ENCODE measurements at regions not wholly inside any gene's neighbourhood (a gene's known extent, or its start where the extent isn't known, plus 50 kb on each side); places are given as distances from the start of the nearest gene placed in this dataset.

GRCh38 chr15:85326291-85326690, 54.1 kb upstream of the AKAP13 start:
- Histone ChIP-seq H3K4me3 (ENCODE audit: low read depth in 2 of 2, low read length in 1 of 2) (no peak overlapping the region), H3K4me1 (ENCODE audit: control insufficient read depth in 1 of 2, insufficient read depth in 2 of 2, low read depth in 1 of 2, low read length in 1 of 2) (peaks cover 12 to 14% of the 10 kb centered on the region in 2 experiments; a peak in 3 of 4 replicates), H4K20me1 (ENCODE audit: insufficient read depth) (no peaks in the 10 kb centered on the region), H3K9me2 (no peaks in the 10 kb centered on the region), H3K9ac (no peak overlapping the region), H3K36me3 (replicated peaks in 1 of 2; ENCODE audit: control insufficient read depth in 1 of 2, insufficient read depth in 2 of 2, low read length in 1 of 2) (no peaks in the 10 kb centered on the region), H3K9me3 (0 out of 2 replicates have a peak, but pooled peaks cover 6% of the 10 kb centered on the region), H3K27ac (ENCODE audit: low read depth in 2 of 2, low read length in 1 of 2) (no peak overlapping the region), H3F3A (replicated peaks; ENCODE audit: insufficient read depth) (no peaks in the 10 kb centered on the region), H2AFZ (ENCODE audit: low read depth) (no peak overlapping the region), H3K79me2 (ENCODE audit: insufficient read depth) (no peaks in the 10 kb centered on the region), H3K4me2 (no peak overlapping the region), H3K27me3 (ENCODE audit: insufficient read depth) (no peaks in the 10 kb centered on the region)
- TF ChIP-seq CHD2 (IDR thresholded peaks at IDR 0.05; ENCODE audit: low read length, partially characterized antibody) (no peak), MEF2A (IDR thresholded peaks at IDR 0.05; ENCODE audit: borderline replicate concordance, low read depth) (no peak), MAX (IDR thresholded peaks at IDR 0.05; ENCODE audit: low read depth) (no peak), TCF12 (IDR thresholded peaks at IDR 0.05) (no peak), NFIC (IDR thresholded peaks at IDR 0.05; ENCODE audit: borderline replicate concordance) (no peak), FOSL2 (IDR thresholded peaks at IDR 0.05; ENCODE audit: borderline replicate concordance, low read depth) (no peak), ZBTB33 (IDR thresholded peaks at IDR 0.05; ENCODE audit: borderline replicate concordance, low read depth) (no peak), SMC3 (IDR thresholded peaks at IDR 0.05; ENCODE audit: low read depth, low read length) (no peak), REST (IDR thresholded peaks at IDR 0.05; ENCODE audit: low read depth, low read length) (no peak), CTCF (IDR thresholded peaks at IDR 0.05) (no peak), NRF1 (IDR thresholded peaks at IDR 0.05; ENCODE audit: low read depth, low read length) (no peak), TEAD4 (IDR thresholded peaks at IDR 0.05; ENCODE audit: borderline replicate concordance, insufficient read depth) (no peak), RCOR1 (IDR thresholded peaks at IDR 0.05; ENCODE audit: low read length) (no peak), EZH2phosphoT487 (IDR thresholded peaks at IDR 0.05; ENCODE audit: borderline replicate concordance, low read depth) (no peak), IRF3 (IDR thresholded peaks at IDR 0.05; ENCODE audit: low read depth, low read length) (no peak), TAF1 (IDR thresholded peaks at IDR 0.05; ENCODE audit: borderline replicate concordance, low read depth, low read length) (no peak), ELF1 (IDR thresholded peaks at IDR 0.05) (no peak)
- DNase-seq, result no peak
- ChIA-PET CTCF (interaction anchor here (1.2 to 2.3 kb wide), 2 partner anchors 10 to 35 kb away, joined by 3 to 5 read pairs; no protein-coding TSS in a partner anchor), POLR2A (no interaction called here)

Data from SK-N-SH (cell line).